Aorta (tissue), 5 donors: ENCODE measurements at regions not wholly inside any gene's neighbourhood (a gene's known extent, or its start where the extent isn't known, plus 50 kb on each side); places are given as distances from the start of the nearest gene placed in this dataset.

ENCODE experiments used
- ATAC-seq: fragments of 200-7000 bp; cut with Tn5 transposase; one replicate; pipeline ENCODE4 v1.9.1; 2022; ENCODE audit warnings: moderate library complexity; ENCODE audit not compliant: low FRiP score
- DNase-seq, 2 donors: peaks; one replicate each; pipeline ENCODE4 v3.0.0-alpha.2; 2020
- H3K27ac ChIP-seq, 2 donors: one replicate each; pipeline ENCODE4 v1.5.1; 2013; ENCODE audit warnings: low read length in 2 of 2, mild to moderate bottlenecking in 2 of 2, moderate library complexity in 2 of 2, control low read depth in 1 of 2, inconsistent platforms in 1 of 2, low read depth in 1 of 2
- H3K27me3 ChIP-seq, 2 donors: one replicate each; pipeline ENCODE4 v1.6.1; 2013; ENCODE audit warnings: control low read depth in 1 of 2, low read length in 1 of 2, mild to moderate bottlenecking in 1 of 2, moderate library complexity in 1 of 2; ENCODE audit not compliant: insufficient read depth in 2 of 2, control insufficient read depth in 1 of 2
- H3K36me3 ChIP-seq, 2 donors: one replicate each; pipeline ENCODE4 v1.6.1; 2013; ENCODE audit warnings: control low read depth in 1 of 2, low read length in 1 of 2, mild to moderate bottlenecking in 1 of 2; ENCODE audit not compliant: insufficient read depth in 2 of 2, control insufficient read depth in 1 of 2
- H3K4me1 ChIP-seq, 2 donors: one replicate each; pipeline ENCODE4 v1.6.1; 2013; ENCODE audit warnings: low read length in 2 of 2, control low read depth in 1 of 2, mild to moderate bottlenecking in 1 of 2, moderate library complexity in 1 of 2; ENCODE audit not compliant: insufficient read depth in 2 of 2, control insufficient read depth in 1 of 2
- H3K4me3 ChIP-seq, 2 donors: one replicate each; pipeline ENCODE4 v1.5.1; 2013; ENCODE audit warnings: low read length in 2 of 2, control low read depth in 1 of 2, mild to moderate bottlenecking in 1 of 2
- H3K9me3 ChIP-seq: one replicate; pipeline ENCODE4 v1.6.1; 2013; ENCODE audit warnings: mild to moderate bottlenecking, low read length; ENCODE audit not compliant: control insufficient read depth
- WGBS, 2 donors: extraction: QIAGEN DNeasy Blood & Tissue Kit; methylation state at CpG; one replicate each; pipeline ENCODE4 v1.1.7; 2013; 5-methylcytosine and 5-hydroxymethylcytosine counted together
- intact Hi-C, 2 donors: fragments of 100-400 bp; cut with DNase I; formaldehyde crosslinking; loops; one replicate each; pipeline versions ENCODE4 v1.14.2 to v1.15.0; 2022
- donor health status: healthy with polysubstance abuse.
- donor health status: Bipolar disorder and iron deficiency.
- donor health status: DM: no; HTN: no; CAD: no.
- donor health status: DM: no; HTN: no; CAD: no.
- donor health status: DM: yes; HTN: yes; CAD: no.

GRCh38 chr7:142371586-142372377, 113.9 kb upstream of the PRSS58 start:
- intact Hi-C loops = no loop called here
- 90% methylated on average over 4 of the region's 4 CpGs for WGBS, 2 donors
- ATAC-seq (no peak), DNase-seq (no peak)
- H3K36me3 ChIP-seq = no peaks in the 10 kb centered on the region
- H3K27me3 ChIP-seq = no peaks in the 10 kb centered on the region
- H3K4me3 ChIP-seq = no peak overlapping the region
- H3K27ac ChIP-seq = no peak overlapping the region
- peaks cover 8% of the 10 kb centered on the region for H3K9me3 ChIP-seq
- H3K4me1 ChIP-seq = no peaks in the 10 kb centered on the region

- no peaks in the 10 kb centered on the region for H3K36me3 ChIP-seq
- no peaks in the 10 kb centered on the region for H3K4me1 ChIP-seq
- intact Hi-C loops = no loop called here
- WGBS, 2 donors = 83 to 87% methylated on average over 2 of the region's 2 CpGs
- H3K9me3 ChIP-seq = peaks cover 9% of the 10 kb centered on the region
- no peak overlapping the region for H3K4me3 ChIP-seq
- no peaks in the 10 kb centered on the region for H3K27me3 ChIP-seq
- H3K27ac ChIP-seq = no peak overlapping the region
- ATAC-seq = no peak
- DNase-seq = no peak
These were observed 107.6 kb upstream of the PRSS58 start for GRCh38 chr7:142365410-142365842.

- H3K4me3 ChIP-seq = no peak overlapping the region
- H3K4me1 ChIP-seq = no peaks in the 10 kb centered on the region
- no peak overlapping the region for H3K27ac ChIP-seq
- 12 to 42% methylated on average over 1 of the region's 1 CpG for WGBS, 2 donors
- H3K27me3 ChIP-seq = no peaks in the 10 kb centered on the region
- no peaks in the 10 kb centered on the region for H3K36me3 ChIP-seq
- intact Hi-C loops = no loop called here
- DNase-seq (no peak), ATAC-seq (no peak)
- H3K9me3 ChIP-seq = peaks cover 9% of the 10 kb centered on the region
These were observed 106.7 kb upstream of the PRSS58 start for GRCh38 chr7:142364551-142364950.

- Histone ChIP-seq H3K9me3 (peaks cover 1% of the 10 kb centered on the region), H3K4me3 (no peak overlapping the region), H3K36me3 (no peaks in the 10 kb centered on the region), H3K27ac (no peak overlapping the region), H3K27me3 (no peaks in the 10 kb centered on the region), H3K4me1 (no peaks in the 10 kb centered on the region)
- no peak for ATAC-seq
- WGBS, 2 donors = 89 to 93% methylated on average over 3 of the region's 3 CpGs
- intact Hi-C loops = no loop called here
- no peak for DNase-seq
These were observed 104.5 kb upstream of the PRSS58 start for GRCh38 chr7:142362349-142362748.

GRCh38 chr7:142359694-142360279, 101.9 kb upstream of the PRSS58 start:
- H3K4me3 ChIP-seq = no peak overlapping the region
- H3K27me3 ChIP-seq = peaks cover 0 to 2% of the 10 kb centered on the region in 2 donors
- H3K36me3 ChIP-seq = no peaks in the 10 kb centered on the region
- H3K4me1 ChIP-seq = no peaks in the 10 kb centered on the region
- DNase-seq = no peak
- H3K9me3 ChIP-seq = no peaks in the 10 kb centered on the region
- intact Hi-C loops = no loop called here
- WGBS, 2 donors = 52 to 55% methylated on average over 8 of the region's 8 CpGs
- H3K27ac ChIP-seq = no peak overlapping the region
- no peak for ATAC-seq

- Histone ChIP-seq H3K4me3 (no peak overlapping the region), H3K27me3 (peaks cover 0 to 2% of the 10 kb centered on the region in 2 donors), H3K4me1 (no peaks in the 10 kb centered on the region), H3K27ac (no peak overlapping the region), H3K9me3 (no peaks in the 10 kb centered on the region), H3K36me3 (no peaks in the 10 kb centered on the region)
- DNase-seq (no peak), ATAC-seq (no peak)
- intact Hi-C loops = no loop called here
- WGBS, 2 donors = 25 to 28% methylated on average over 2 of the region's 2 CpGs
These were observed 100.2 kb upstream of the PRSS58 start for GRCh38 chr7:142357953-142358520.

- 56 to 64% methylated on average over 4 of the region's 4 CpGs for WGBS, 2 donors
- no peak for ATAC-seq
These were observed 98.3 kb upstream of the PRSS58 start for GRCh38 chr7:142356166-142356565.

GRCh38 chr7:142355328-142355727, 97.5 kb upstream of the PRSS58 start:
- intact Hi-C loops = no loop called here
- DNase-seq (no peak), ATAC-seq (no peak)
- H3K9me3 ChIP-seq = no peaks in the 10 kb centered on the region
- no peaks in the 10 kb centered on the region for H3K36me3 ChIP-seq
- H3K4me3 ChIP-seq = no peak overlapping the region
- H3K27ac ChIP-seq = no peak overlapping the region
- peaks cover 0 to 2% of the 10 kb centered on the region in 2 donors for H3K27me3 ChIP-seq
- 41 to 44% methylated on average over 3 of the region's 3 CpGs for WGBS, 2 donors
- H3K4me1 ChIP-seq = no peaks in the 10 kb centered on the region

More at GRCh38 chr7:142356166-142356565, 98.3 kb upstream of the PRSS58 start:
- Histone ChIP-seq H3K36me3 (no peaks in the 10 kb centered on the region), H3K9me3 (no peaks in the 10 kb centered on the region), H3K27ac (no peak overlapping the region), H3K27me3 (peaks cover 0 to 2% of the 10 kb centered on the region in 2 donors), H3K4me3 (no peak overlapping the region), H3K4me1 (no peaks in the 10 kb centered on the region)
- DNase-seq = no peak
- intact Hi-C loops = no loop called here
